22Rv1 (cell line): ENCODE measurements at regions not wholly inside any gene's neighbourhood (a gene's known extent, or its start where the extent isn't known, plus 50 kb on each side); places are given as distances from the start of the nearest gene placed in this dataset.

ENCODE experiments used
- H3K27ac ChIP-seq: fragments of 450-650 bp; 2 replicates; pipeline ENCODE4 v1.5.1; 2017
- ZFX ChIP-seq: fragments of 450-650 bp; IDR thresholded peaks from 2 replicates; pipeline ENCODE4 v1.6.1; 2017; ENCODE audit warnings: antibody characterized with exemption, borderline replicate concordance
- TF ChIP-seq, protein P1 (sequence below): fragments of 450-650 bp; IDR thresholded peaks from 2 replicates; pipeline ENCODE4 v1.5.1; 2017; ENCODE audit warnings: mild to moderate bottlenecking

- no peak overlapping the region for H3K27ac ChIP-seq
- TF ChIP-seq, protein P1, sequence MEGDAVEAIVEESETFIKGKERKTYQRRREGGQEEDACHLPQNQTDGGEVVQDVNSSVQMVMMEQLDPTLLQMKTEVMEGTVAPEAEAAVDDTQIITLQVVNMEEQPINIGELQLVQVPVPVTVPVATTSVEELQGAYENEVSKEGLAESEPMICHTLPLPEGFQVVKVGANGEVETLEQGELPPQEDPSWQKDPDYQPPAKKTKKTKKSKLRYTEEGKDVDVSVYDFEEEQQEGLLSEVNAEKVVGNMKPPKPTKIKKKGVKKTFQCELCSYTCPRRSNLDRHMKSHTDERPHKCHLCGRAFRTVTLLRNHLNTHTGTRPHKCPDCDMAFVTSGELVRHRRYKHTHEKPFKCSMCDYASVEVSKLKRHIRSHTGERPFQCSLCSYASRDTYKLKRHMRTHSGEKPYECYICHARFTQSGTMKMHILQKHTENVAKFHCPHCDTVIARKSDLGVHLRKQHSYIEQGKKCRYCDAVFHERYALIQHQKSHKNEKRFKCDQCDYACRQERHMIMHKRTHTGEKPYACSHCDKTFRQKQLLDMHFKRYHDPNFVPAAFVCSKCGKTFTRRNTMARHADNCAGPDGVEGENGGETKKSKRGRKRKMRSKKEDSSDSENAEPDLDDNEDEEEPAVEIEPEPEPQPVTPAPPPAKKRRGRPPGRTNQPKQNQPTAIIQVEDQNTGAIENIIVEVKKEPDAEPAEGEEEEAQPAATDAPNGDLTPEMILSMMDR, result no peak
- TF ChIP-seq ZFX, result no peak
Observed at GRCh38 chr13:80100636-80101035, 240.3 kb downstream of the SPRY2 start.

DNA sequence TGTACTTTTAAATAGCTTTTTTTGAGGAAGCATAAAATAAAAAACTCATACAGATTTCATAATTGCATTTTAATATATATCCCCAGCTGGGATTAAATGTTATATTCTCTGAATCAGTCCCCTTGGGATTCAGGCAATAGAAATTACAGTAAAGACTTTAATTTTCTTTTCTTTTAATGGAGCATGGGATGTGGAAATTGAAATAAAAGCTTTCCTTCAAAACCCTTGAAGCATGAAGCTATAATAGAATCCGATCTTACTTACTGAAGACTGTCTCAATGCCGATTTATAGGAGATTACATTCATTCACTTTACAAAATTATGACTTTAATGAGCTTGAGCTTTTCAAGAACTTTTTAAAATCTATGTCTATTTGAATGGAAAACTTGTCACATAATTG is 243.4 kb downstream of the SPRY2 start:
- TF ChIP-seq, protein P1, result no peak
- TF ChIP-seq ZFX, result no peak

GRCh38 chr13:80096383-80096782 is 244.5 kb downstream of the SPRY2 start:
- no peak for TF ChIP-seq ZFX
- TF ChIP-seq, protein P1, result no peak
- no peak overlapping the region for H3K27ac ChIP-seq

More for the DNA sequence above, 243.4 kb downstream of the SPRY2 start:
- no peak overlapping the region for H3K27ac ChIP-seq

GRCh38 chr13:80094526-80094925 is 246.4 kb downstream of the SPRY2 start:
- no peak overlapping the region for H3K27ac ChIP-seq
- no peak for TF ChIP-seq ZFX
- TF ChIP-seq, protein P1, result no peak

DNA sequence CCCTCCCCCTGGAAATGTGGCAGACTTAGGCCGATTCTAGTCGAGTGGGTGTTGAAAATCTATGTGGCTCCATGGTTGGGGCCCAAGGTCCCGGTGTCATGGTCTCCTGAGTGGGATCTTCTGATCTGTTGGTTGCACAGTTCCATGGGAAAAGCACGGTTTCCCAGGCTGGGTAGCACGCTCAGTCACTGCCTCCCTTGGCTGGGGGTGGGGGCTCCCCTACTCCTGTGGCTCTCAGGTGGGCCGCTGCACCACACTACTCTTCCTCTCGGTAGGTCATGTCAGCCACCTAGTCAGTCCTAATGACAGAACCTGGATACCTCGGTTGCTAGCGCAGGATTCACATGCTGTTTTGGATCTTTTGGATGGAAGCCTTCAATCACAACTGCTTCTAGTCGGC is 247.0 kb downstream of the SPRY2 start:
- no peak overlapping the region for H3K27ac ChIP-seq
- TF ChIP-seq, protein P1, result no peak
- TF ChIP-seq ZFX, result no peak

- TF ChIP-seq ZFX, result no peak
- TF ChIP-seq, protein P1, result no peak
- H3K27ac ChIP-seq, result peak overlapping the region; percentile 58
Observed at GRCh38 chr13:80086304-80086721, 254.6 kb downstream of the SPRY2 start.

GRCh38 chr13:80083853-80084676 is 256.9 kb downstream of the SPRY2 start:
- TF ChIP-seq, protein P1, result no peak
- no peak for TF ChIP-seq ZFX
- H3K27ac ChIP-seq, result no peak overlapping the region; the same call in 1 of the 2 replicates
